HG03060 (cell line): ENCODE measurements at regions not wholly inside any gene's neighbourhood (a gene's known extent, or its start where the extent isn't known, plus 50 kb on each side); places are given as distances from the start of the nearest gene placed in this dataset.

Experiments
- ATAC-seq: cut with Tn5 transposase; IDR thresholded peaks from one replicate; pipeline ENCODE4 v1.9.1; 2021; ENCODE audit warnings: low read depth, moderate number of reproducible peaks; ENCODE audit not compliant: unreplicated experiment

DNA sequence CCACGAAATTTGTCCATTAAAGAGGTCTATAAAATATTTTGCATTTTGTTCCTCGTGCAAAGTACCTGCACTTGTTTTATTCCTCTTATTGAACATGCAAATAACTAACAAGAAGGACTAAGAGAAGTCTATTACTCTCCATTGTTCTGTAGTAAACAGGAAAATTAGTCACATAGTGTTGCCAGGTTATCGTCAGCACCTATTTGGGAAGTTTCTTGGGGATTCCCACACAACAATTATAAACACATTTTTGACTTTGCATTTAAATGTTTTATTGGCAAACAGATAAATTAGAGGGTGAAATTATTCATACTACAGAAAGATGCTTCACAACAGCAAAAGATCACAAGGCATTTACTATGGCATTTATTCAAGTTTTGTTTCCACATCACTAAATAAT, 174.5 kb downstream of the ZC3H11B start:
- no peak for ATAC-seq

DNA sequence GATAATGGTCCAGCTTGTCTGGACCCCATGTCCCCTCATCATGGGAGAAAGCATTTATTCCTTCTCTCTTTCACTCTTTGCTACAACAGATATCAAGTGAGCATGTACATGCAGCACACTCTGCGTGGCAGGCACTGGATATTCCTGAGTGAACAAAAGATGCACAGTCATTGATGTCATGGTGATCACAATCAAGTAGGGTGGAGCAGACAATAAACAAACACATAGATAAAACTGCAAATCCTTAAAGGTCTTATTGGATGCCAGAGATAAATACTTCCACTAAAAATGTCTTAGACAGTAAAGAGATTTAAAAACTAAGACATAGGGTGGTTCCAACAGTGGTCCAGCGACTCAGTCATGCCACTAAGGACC, 178.0 kb downstream of the ZC3H11B start:
- no peak for ATAC-seq

DNA sequence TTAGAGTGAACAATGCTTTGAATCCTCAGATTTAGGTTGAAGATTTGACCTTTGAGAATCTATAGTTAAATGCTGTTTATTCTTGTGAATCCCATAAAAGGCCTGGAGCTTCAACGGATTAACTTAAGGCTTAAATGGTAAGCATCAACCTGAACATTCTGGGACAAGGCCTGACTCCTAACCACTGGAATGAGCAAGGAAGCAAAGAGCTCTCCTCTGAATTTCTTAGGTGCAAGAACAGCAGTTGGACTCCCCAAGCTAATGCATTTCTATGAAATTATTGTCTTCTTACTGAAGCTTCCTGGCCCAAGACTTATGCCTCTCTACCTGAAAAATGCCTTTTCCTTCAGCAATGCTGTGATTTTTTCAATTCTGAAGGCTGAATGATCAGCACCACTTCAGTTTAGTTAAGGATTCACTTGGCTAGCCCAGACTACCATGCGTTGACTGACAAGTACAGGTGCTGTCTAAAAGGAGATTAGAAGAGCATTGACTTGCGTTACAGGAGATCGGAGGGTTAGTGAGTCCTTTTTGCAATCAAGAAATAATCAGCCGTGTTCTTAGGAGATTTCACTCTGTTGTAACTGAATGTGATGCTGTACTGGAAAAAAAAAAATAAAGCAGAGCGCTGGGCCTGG, 178.5 kb downstream of the ZC3H11B start:
- ATAC-seq, result no peak

DNA sequence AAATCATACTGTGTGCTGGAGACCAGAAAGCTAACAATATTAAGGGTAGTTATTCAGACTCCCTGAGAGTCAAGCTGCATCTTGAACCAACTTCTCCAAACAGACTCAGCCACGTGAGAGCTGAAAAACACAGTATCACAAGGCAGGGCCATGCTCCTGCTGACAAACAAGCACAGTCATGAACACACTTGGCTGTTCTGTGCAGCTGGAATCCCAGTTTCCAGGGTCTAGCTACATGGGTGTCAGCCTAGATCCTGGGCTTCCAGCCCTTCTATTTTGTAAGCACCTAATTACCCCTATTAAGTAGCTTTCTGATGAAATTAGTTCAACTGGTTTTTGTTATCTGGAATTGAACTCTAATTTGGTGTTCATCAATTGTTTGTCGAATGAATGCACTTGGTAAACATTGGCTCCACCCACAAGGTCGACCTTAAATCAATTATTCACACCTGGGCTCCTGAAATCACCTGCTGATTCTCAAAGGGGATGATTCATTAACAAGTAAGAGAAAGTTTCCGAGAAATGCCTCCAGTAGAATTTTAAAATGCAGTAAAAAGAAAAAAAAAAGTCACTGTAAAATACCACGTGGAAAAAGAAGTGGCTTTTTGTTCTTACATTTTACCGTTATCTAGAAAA, 179.3 kb downstream of the ZC3H11B start:
- no peak for ATAC-seq

DNA sequence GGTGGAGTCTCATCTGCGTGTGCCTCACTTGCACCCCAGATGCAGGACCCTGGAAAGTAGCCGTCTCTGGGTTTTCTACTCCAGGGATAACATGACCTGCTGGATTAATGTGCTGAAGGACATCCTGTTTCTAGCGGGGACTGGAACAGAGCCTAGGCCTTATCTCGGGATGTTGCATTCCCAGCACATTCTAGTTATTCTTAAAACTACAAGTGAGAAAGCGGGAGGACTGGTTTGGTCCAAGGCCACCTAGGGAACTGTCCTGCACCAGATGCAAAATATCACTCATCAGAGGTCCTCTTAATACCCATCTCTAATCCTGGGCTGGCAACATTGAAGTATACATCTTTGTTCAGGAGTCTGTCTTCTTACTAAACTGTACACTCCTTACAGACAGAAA, 179.9 kb downstream of the ZC3H11B start:
- ATAC-seq, result no peak

- ATAC-seq, result no peak
Measured at GRCh38 chr1:219432191-219432606, 180.7 kb downstream of the ZC3H11B start.

DNA sequence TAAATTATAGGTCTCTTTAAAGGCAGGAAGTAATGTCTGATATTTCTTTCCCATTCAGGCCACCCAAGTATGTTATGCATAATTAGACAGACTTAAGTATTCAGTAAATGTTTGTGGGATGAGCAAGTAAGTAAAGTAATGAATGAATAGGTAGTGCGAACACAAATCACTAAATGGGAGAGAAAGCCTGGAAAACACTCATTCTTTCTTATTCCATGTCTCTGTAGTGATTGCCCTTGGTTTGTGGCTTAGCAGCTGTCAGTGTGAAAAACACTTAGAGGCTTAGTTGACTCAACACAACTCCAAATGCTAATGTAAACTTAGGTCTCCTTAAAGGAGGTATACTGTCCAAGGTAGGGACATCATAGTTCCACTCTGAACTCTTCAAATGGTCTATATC, 182.5 kb downstream of the ZC3H11B start:
- ATAC-seq, result no peak

- no peak for ATAC-seq
Measured at GRCh38 chr1:219428651-219429050, 184.3 kb downstream of the ZC3H11B start.

DNA sequence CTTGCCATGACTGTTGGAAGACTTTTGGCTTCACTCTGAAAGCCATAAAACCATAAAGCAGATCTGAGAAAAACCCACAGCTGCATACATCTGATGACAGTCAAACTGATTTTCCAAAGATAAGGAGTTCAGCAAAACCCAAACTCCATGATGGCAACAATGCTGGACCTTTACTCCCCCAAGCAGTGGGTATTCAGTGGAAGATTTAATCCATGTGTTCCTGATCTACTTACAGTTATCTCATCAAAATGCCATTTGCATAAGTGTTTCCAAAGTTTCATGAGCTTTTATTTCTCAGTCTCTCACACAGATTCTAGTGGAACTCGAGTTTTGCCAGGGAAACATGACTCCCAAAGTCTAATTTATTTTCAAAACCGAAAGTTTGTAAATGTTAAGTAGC, 184.9 kb downstream of the ZC3H11B start:
- no peak for ATAC-seq

DNA sequence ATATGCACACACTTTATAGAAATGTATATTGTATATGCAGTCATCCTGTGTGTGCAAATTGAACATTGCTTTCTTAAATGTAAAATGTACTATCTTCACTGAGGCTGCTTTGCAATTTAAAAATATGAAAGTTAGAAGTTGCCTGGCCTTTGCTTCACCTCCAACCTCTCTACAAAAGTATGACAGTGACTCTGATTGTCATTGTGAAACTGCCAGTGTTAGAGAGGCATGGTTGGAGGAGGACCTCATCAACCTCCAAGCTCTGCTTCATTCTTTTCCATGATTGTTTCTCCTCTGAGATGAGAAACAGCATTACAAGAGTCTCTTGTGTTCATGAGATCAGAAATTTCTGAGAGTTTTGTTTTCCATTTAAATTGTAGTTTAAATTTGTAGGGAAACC, 185.5 kb downstream of the ZC3H11B start:
- ATAC-seq, result no peak

- no peak for ATAC-seq
Measured at GRCh38 chr1:219422811-219423598, 189.9 kb downstream of the ZC3H11B start.

GRCh38 chr1:219420913-219421312, 192.0 kb downstream of the ZC3H11B start:
- ATAC-seq, result no peak

DNA sequence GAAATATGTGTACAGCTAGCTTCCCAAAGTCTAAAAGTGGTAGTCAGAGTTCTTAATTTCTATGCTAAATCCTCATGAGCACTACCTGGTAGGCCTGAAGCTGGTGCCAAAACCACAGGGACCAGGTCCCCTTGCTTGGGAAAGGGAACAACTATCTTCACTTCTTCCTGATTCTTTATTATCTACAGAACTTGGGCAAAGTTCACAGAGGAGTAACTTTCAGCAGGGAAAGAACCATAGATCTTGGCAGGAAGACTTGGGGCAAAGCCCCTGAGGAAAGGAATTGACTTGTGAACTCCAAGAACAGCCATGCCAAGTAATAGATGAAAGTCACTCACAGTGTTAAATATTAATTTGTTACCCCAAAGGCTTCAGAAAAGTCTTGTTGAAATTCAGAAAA, 193.0 kb downstream of the ZC3H11B start:
- no peak for ATAC-seq

- no peak for ATAC-seq
Measured at GRCh38 chr1:219419065-219419464, 193.8 kb downstream of the ZC3H11B start.

DNA sequence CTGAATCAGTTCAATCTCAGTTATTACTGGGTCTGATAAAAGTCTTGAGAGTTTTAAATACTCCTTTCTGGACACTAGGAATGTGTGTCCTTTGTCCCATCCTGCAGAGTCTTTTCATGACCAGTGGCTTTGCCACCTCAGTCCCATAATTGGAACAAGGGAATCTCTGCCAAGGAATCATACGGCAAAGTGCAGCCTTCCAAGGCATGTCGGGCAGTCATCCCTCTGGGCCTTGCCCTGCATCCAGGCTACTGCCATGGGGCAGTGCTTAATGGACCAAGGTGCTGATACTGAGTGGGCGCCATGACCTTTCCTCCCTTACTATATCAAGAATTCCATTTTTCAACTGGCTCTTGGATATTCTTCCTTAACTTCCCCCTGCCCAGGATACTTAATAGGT, 195.3 kb downstream of the ZC3H11B start:
- ATAC-seq, result no peak

DNA sequence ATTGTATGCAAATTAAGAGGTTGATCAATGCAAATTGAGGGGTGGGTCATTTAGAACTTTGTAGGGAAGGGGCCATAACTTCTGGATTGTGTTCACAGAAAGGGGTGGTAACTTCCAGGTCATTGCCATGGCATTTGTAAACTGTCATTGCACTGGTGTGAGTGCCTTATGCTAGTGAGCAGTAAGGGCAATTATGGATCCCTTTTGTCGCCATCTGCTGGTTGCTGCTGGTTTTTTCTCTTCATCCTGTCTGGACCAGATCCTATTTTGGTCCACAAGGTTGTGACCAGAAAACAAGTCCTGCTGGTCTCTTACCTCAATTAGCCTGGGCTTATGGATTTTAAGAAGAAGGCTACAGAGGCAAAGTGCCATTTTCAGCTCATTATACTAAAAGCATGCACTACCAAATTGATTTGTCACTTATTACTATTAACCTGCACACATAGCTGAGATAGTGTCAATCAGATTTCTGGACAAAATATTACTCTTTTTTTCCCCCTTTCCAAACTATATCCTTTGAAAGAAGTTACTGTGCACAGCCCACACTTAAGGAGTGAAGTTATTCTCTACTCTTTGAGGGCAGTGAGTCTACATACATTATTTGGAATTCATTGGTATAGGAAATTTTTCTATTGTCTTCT, 196.2 kb downstream of the ZC3H11B start:
- peak; percentile 90 for ATAC-seq

DNA sequence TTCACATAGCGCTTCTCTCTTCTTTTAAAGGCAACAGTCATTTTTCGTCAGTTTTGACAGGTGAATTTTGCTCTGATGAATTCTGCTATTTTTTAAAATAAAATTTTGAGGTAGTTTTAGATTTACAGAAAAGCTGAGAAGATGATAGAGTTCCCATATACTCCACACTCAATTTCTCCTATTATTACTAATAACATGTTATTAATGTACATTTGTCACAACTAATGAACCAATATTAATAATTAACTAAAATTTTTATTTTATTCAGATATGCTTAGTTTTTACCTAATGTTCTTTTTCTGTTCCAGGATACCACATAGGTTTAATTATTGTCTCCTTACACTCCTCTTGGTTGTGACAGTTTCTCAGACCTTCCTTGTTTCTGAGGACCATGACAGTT, 197.0 kb downstream of the ZC3H11B start:
- no peak for ATAC-seq

DNA sequence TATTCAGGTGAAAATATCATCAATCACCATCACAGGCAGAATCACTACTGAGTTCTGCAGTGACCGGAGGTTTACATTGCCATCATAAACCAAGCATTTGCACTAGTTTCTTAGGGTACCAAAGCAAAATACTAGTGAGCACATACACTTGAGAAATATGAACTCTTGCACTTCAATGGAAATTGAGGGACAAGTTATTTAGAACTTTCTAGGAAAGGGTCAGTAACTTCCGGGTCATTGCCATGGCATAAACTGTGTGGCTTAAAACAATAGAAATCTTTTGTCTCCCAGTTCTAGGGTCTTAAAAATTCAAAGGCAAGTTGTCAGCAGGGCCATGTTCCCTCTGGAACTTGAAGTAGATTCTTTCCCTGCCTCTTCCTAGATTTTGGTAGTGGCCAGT, 197.5 kb downstream of the ZC3H11B start:
- no peak for ATAC-seq

GRCh38 chr1:219414250-219414649, 198.7 kb downstream of the ZC3H11B start:
- no peak for ATAC-seq

DNA sequence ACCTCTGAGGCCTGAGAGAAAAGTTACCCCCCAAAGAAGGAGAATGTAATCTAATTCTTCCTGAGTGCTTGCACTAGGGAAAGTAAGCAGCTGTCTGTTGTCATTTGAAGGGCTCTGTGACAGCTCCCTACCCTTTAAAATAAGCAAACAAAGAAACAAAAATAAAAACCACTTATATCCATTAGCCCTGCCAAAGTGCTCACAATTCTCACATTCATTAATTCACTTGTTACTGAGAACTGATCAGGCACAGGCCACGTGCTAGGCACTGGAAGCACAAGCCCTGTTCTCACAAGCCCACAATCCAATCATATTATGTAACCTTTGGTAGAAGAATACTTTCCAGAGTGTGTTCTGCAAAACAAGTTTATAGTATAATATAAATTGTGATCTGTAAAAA, 199.4 kb downstream of the ZC3H11B start:
- no peak for ATAC-seq

DNA sequence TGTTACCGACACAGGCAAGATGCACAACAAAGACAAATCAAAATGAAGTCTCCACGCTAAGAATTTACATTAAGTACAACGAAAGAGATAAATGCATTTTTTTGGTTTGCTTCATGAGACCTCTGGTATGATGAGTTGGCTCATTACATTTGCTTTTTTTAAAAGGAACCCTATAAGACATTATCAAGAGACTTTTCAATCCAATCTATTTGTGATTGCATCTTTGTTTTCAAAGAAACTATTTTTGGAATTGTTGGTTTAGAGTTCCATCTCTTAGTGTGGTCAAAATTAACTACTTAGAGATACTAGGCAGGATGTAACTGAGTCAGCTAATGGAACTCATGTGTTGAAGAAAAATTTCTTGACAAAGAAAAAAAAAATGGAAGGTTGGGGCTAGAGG, 200.1 kb downstream of the ZC3H11B start:
- ATAC-seq, result no peak
